Heart right ventricle (tissue), 16 donors: ENCODE measurements at regions not wholly inside any gene's neighbourhood (a gene's known extent, or its start where the extent isn't known, plus 50 kb on each side); places are given as distances from the start of the nearest gene placed in this dataset.

ENCODE experiments used
- ATAC-seq, 8 donors: fragments of 200-7000 bp; cut with Tn5 transposase; one replicate each; pipeline ENCODE4 v1.9.1; 2020; ENCODE audit warnings: mild to moderate bottlenecking in 8 of 8, moderate library complexity in 8 of 8, moderate number of reproducible peaks in 1 of 8
- DNase-seq, 2 donors: peaks; one replicate each; pipeline ENCODE4 v3.0.0-alpha.2; 2020
- H3K27ac ChIP-seq, 10 donors: fragments of 200-600 bp; sonication (generic) in 2 of 10; one replicate each; pipeline versions ENCODE4 v1.5.0 to v1.8.0; 2020 to 2022; ENCODE audit warnings: mild to moderate bottlenecking in 3 of 10
- H3K27me3 ChIP-seq, 7 donors: fragments of 200-600 bp; one replicate each; pipeline ENCODE4 v1.8.0; 2021 to 2022; ENCODE audit warnings: mild to moderate bottlenecking in 2 of 7
- H3K36me3 ChIP-seq, 9 donors: fragments of 200-600 bp; sonication (generic) in 1 of 9; one replicate each; pipeline versions ENCODE4 v1.5.0 to v1.8.0; 2020 to 2022; ENCODE audit warnings: mild to moderate bottlenecking in 2 of 9
- H3K4me1 ChIP-seq, 9 donors: fragments of 200-600 bp; sonication (generic) in 1 of 9; one replicate each; pipeline versions ENCODE4 v1.5.0 to v1.8.0; 2020 to 2022; ENCODE audit warnings: mild to moderate bottlenecking in 4 of 9
- H3K4me3 ChIP-seq, 10 donors: fragments of 200-600 bp; sonication (generic) in 2 of 10; one replicate each; pipeline versions ENCODE4 v1.5.0 to v1.8.0; 2020 to 2022; ENCODE audit warnings: mild to moderate bottlenecking in 7 of 10, moderate library complexity in 2 of 10
- H3K9me3 ChIP-seq, 11 donors: fragments of 200-600 bp in 10 of 11; sonication (generic) in 2 of 11; one replicate each; pipeline versions ENCODE4 v1.5.0 to v1.8.0; 2013 to 2022; ENCODE audit warnings: mild to moderate bottlenecking in 2 of 11, control low read depth in 1 of 11, moderate library complexity in 1 of 11
- CTCF ChIP-seq, 9 donors: fragments of 200-600 bp; sonication (generic) in 2 of 9; IDR thresholded peaks; one replicate each; pipeline versions ENCODE4 v1.5.0 to v1.8.0; 2021 to 2022; ENCODE audit warnings: antibody characterized with exemption in 9 of 9, mild to moderate bottlenecking in 5 of 9, moderate library complexity in 1 of 9
- WGBS, 2 donors: extraction: QIAGEN DNeasy Blood & Tissue Kit; methylation state at CpG; one replicate each; pipeline ENCODE4 v1.1.7; 2013; ENCODE audit warnings: inconsistent platforms in 1 of 2; 5-methylcytosine and 5-hydroxymethylcytosine counted together
- intact Hi-C, 10 donors: fragments of 100-400 bp; cut with DNase I; formaldehyde crosslinking; loops; one replicate each; pipeline versions ENCODE4 v1.11.1 to v1.14.2; 2022
- donor health status: Arrhythmogenic right ventricular cardiomyopathy.
- donor health status: ischemic (EF 13 %, LVEDD 7.1; RV severe dilation, severe dysfunction).
- donor health status: healthy with polysubstance abuse.
- donor health status: DM: no; HTN: yes; CAD: no.
- donor health status: DM: no; HTN: no; CAD: no.
- donor health status: ischemic (EF 25% LVEDD 6.9; RV normal size, moderate dysfunction).
- donor health status: ischemic (EF 25% LVEDD 5.7; RV mildly dilated, moderate dysfunction).
- donor health status: healthy.
- donor health status: DM: yes; HTN: yes; CAD: no.
- donor health status: Ischemic cardiomyopathy.
- donor health status: ischemic (EF 35%, LVEDD 5.7; RV mildly dilated, moderate dysfunction).
- donor health status: nonischemic (EF 11% LVEDD 7.7; RV severe dilation, severe dysfunction).
- donor health status: DM: yes; HTN: yes; CAD: no.
- donor health status: PGD.
- donor health status: ischemic (EF 29% LVEDD 5.4; RV normal size, mild dysfunction).
- donor health status: nonischemic (EF 23%, LVEDD 6.1; RV moderate dilation, normal function).

- Histone ChIP-seq H3K4me1 (peaks cover 1 to 66% (median 24%) of the 10 kb centered on the region in 9 donors), H3K36me3 (no peaks in the 10 kb centered on the region), H3K27ac (peak overlapping the region in 5 of 10 donors; percentile 14 to 83 (median 79)), H3K4me3 (no peak overlapping the region), H3K9me3 (peaks cover 0 to 4% (median 0%) of the 10 kb centered on the region in 11 donors), H3K27me3 (no peaks in the 10 kb centered on the region)
- ATAC-seq (no peak), DNase-seq (no peak)
- WGBS, 2 donors: 55 to 79% methylated on average over 8 of the region's 8 CpGs
- TF ChIP-seq CTCF (IDR thresholded peaks at IDR 0.05): no peak
- intact Hi-C loops: loop anchor here in 1 of 10 donors (10.0 kb wide), 1 partner anchor 1048 kb away; the partner anchor contains the start of gene TDRD3
Observed at GRCh38 chr13:59346999-59347723, 816.6 kb downstream of the DIAPH3 start.

DNA sequence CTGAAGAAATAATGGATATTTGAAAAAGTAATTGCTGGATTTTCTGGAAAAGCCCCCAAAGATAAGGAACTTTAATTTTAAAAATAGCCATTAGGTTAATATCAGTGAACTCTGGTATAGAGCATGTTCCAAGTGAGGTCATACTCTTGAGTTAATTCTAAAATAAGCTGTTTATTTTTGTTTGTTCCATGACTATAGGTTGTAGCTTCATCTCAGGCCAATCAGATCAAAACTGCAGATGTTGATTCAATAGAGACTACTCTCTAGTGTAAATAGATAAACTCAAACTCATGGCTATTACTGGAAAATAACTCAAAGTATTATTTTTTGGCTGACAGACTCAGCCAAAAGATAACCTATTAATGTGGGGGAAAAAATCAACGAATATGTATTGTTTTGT lies 815.1 kb downstream of the DIAPH3 start:
- 18 to 53% methylated on average over 1 of the region's 1 CpG for WGBS, 2 donors
- H3K4me1 ChIP-seq: peaks cover 0 to 56% (median 12%) of the 10 kb centered on the region in 9 donors
- DNase-seq (no peak), ATAC-seq (peak in 1 of 8 donors; percentile 28)
- H3K36me3 ChIP-seq: no peaks in the 10 kb centered on the region
- H3K9me3 ChIP-seq: peaks cover 0 to 3% (median 0%) of the 10 kb centered on the region in 11 donors
- intact Hi-C loops: loop anchor here in 1 of 10 donors (10.0 kb wide), 1 partner anchor 1046 kb away; the partner anchor contains the start of gene TDRD3
- no peak overlapping the region for H3K4me3 ChIP-seq
- H3K27ac ChIP-seq: peak overlapping the region in 5 of 10 donors; percentile 21 to 83 (median 47)
- no peak for TF ChIP-seq CTCF (IDR thresholded peaks at IDR 0.05)
- H3K27me3 ChIP-seq: no peaks in the 10 kb centered on the region

DNA sequence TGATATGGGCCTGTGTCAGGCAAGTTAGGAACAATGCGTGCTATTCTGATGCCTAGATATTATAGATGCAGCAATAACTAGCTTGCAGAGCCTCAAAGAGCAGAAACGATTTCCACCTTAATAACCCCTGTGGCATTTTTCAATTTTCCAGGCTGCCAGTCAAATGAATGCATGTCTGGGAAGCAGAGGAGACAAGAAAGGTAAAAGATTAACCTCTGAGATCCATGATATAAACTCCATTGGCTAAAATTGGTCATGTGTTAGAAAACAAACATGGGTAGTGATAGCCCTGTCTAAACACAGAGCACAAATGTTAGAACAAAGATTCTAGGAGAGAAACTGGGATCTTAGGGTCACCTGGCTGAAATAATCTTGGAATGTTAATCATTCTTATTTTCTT lies 811.1 kb downstream of the DIAPH3 start:
- Histone ChIP-seq H3K9me3 (no peaks in the 10 kb centered on the region), H3K36me3 (no peaks in the 10 kb centered on the region), H3K4me1 (peaks cover 0 to 44% (median 19%) of the 10 kb centered on the region in 9 donors), H3K27me3 (no peaks in the 10 kb centered on the region), H3K4me3 (no peak overlapping the region), H3K27ac (no peak overlapping the region)
- TF ChIP-seq CTCF (IDR thresholded peaks at IDR 0.05): no peak
- intact Hi-C loops: no loop called here
- WGBS, 2 donors: 65 to 79% methylated on average over 2 of the region's 2 CpGs
- ATAC-seq (no peak), DNase-seq (no peak)

DNA sequence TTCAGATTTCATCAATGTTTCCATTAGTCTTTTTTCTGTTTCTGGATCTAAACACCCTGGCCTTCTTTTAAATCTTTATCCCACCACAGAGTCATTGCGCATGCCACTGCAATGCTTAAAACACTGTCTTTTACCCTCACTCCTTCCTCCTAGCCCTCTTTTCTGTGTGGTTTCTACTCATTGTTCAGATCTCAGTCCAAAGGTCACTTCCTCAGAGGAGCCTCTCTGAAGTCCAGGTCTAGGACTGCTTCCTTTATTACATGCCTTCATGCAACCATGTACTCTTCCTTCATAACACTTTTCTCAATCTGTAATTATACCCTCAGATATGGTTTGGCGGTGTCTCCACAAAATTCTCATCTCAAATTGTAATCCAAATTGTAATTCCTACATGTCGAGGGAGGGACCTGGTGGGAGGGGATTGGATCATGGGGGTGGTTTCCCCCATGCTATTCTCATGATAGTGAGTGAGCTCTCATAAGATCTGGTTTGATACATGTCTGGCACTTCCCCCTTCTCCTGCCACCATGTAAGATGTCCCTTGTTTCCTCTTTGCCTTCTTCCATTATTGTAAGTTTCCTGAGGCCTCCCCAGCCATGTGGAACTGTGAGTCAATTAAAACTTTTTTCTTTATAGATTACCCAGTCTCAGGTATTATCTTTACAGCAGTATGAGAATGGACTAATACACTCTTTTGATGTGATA lies 808.9 kb downstream of the DIAPH3 start:
- intact Hi-C loops: no loop called here
- Histone ChIP-seq H3K27ac (peak overlapping the region in 2 of 10 donors; percentile 79 to 82), H3K4me3 (no peak overlapping the region), H3K9me3 (no peaks in the 10 kb centered on the region), H3K27me3 (no peaks in the 10 kb centered on the region), H3K4me1 (peaks cover 0 to 47% (median 37%) of the 10 kb centered on the region in 9 donors), H3K36me3 (no peaks in the 10 kb centered on the region)
- no peak for TF ChIP-seq CTCF (IDR thresholded peaks at IDR 0.05)
- no peak for DNase-seq
- WGBS, 2 donors: 92 to 95% methylated on average over 3 of the region's 3 CpGs
- no peak for ATAC-seq
